Breast epithelium (tissue), 4 donors: ENCODE measurements at regions not wholly inside any gene's neighbourhood (a gene's known extent, or its start where the extent isn't known, plus 50 kb on each side); places are given as distances from the start of the nearest gene placed in this dataset.

Experiments used
- DNase-seq, 2 donors: peaks; one replicate each; pipeline ENCODE4 v3.0.0-alpha.2; 2019; ENCODE audit warnings: low spot score in 2 of 2
- H3K27ac ChIP-seq, 2 donors: fragments of 200-600 bp; sonication (generic) in 1 of 2; one replicate each; pipeline ENCODE4 v1.5.1; 2016 to 2019; ENCODE audit warnings: mild to moderate bottlenecking in 1 of 2
- H3K27me3 ChIP-seq, 2 donors: fragments of 200-600 bp; sonication (generic) in 1 of 2; one replicate each; pipeline versions ENCODE4 v1.5.1 to v1.6.0; 2017 to 2019; ENCODE audit warnings: control low read depth in 1 of 2, mild to moderate bottlenecking in 1 of 2
- H3K36me3 ChIP-seq: fragments of 200-600 bp; one replicate; pipeline ENCODE4 v1.5.1; 2019
- H3K4me1 ChIP-seq, 2 donors: fragments of 200-600 bp; sonication (generic); one replicate each; pipeline ENCODE4 v1.5.1; 2016 to 2019; ENCODE audit warnings: control low read depth in 1 of 2
- H3K4me3 ChIP-seq, 3 donors: fragments of 200-600 bp; sonication (generic); 1 replicate in 2 of 3; 2 replicates in 1 of 3; pipeline ENCODE4 v1.5.1; 2016 to 2019; ENCODE audit warnings: mild to moderate bottlenecking in 3 of 3, moderate library complexity in 2 of 3
- H3K9me3 ChIP-seq, 2 donors: fragments of 200-600 bp; sonication (generic) in 1 of 2; one replicate each; pipeline ENCODE4 v1.5.1; 2016 to 2019; ENCODE audit warnings: control low read depth in 1 of 2
- POLR2A ChIP-seq: fragments of 450-650 bp; IDR thresholded peaks from one replicate; pipeline ENCODE4 v1.6.1; 2016; ENCODE audit warnings: antibody characterized with exemption, mild to moderate bottlenecking, moderate library complexity
- POLR2AphosphoS5 ChIP-seq, 3 donors: sonication (generic); formaldehyde crosslinking; IDR thresholded peaks; one replicate each; pipeline ENCODE4 v1.6.1; 2017; ENCODE audit warnings: antibody characterized with exemption in 3 of 3
- intact Hi-C: fragments of 100-400 bp; cut with DNase I; formaldehyde crosslinking; loops from one replicate; pipeline ENCODE4 v1.15.1; 2023; ENCODE audit warnings: low total_unique reads
- TF ChIP-seq, protein P1 (sequence below), 3 donors: fragments of 450-650 bp; IDR thresholded peaks; one replicate each; pipeline ENCODE4 v1.5.1; 2016 to 2017; ENCODE audit warnings: antibody characterized with exemption in 3 of 3, mild to moderate bottlenecking in 3 of 3, moderate library complexity in 3 of 3

DNA sequence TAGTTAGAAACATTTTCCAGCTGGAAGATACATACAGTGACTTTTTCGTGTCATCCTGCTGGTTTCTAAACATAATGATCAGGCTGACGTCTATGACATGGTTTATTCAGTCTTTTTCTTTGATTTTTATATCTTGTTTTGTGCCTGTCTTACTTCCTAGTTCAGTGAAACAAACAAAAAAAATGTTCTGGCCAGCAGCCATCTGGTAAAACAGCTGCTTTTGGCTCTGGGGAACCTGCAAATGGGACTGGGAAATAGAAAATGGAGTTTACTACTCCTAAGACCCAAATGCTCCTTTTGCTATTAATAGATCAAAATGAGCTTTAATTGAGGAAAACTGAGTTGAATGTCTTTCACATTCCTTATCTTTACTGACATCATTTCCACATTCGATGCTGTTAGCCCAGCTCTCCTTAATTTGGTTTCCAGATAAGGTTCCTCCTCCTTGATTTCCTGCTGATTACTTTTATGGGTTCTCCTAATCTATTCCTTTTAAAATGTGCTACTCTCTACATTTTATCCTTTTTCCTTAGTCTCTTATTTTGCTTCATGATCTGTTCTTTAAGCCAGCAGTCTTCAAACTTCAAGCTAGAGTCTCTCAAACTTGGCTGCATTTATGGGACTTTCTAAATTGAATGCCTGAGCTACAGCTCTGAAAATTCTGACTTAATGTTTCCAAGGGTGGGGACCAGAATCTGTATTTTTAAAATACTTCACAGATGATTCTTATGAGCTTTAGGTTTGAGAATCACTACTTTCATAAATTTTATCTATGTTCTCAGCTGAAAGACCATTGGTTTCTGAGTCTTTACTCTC lies 499.5 kb downstream of the ANKRD50 start:
- Histone ChIP-seq H3K9me3 (no peaks in the 10 kb centered on the region), H3K4me1 (no peaks in the 10 kb centered on the region), H3K36me3 (no peaks in the 10 kb centered on the region), H3K4me3 (no peak overlapping the region), H3K27me3 (no peaks in the 10 kb centered on the region), H3K27ac (peak overlapping the region in 1 of 2 donors; percentile 44)
- intact Hi-C loops: no loop called here
- TF ChIP-seq, protein P1, sequence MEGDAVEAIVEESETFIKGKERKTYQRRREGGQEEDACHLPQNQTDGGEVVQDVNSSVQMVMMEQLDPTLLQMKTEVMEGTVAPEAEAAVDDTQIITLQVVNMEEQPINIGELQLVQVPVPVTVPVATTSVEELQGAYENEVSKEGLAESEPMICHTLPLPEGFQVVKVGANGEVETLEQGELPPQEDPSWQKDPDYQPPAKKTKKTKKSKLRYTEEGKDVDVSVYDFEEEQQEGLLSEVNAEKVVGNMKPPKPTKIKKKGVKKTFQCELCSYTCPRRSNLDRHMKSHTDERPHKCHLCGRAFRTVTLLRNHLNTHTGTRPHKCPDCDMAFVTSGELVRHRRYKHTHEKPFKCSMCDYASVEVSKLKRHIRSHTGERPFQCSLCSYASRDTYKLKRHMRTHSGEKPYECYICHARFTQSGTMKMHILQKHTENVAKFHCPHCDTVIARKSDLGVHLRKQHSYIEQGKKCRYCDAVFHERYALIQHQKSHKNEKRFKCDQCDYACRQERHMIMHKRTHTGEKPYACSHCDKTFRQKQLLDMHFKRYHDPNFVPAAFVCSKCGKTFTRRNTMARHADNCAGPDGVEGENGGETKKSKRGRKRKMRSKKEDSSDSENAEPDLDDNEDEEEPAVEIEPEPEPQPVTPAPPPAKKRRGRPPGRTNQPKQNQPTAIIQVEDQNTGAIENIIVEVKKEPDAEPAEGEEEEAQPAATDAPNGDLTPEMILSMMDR (IDR thresholded peaks at IDR 0.05): no peak
- TF ChIP-seq POLR2A: no peak
- TF ChIP-seq POLR2AphosphoS5 (IDR thresholded peaks at IDR 0.05): no peak
- no peak for DNase-seq

DNA sequence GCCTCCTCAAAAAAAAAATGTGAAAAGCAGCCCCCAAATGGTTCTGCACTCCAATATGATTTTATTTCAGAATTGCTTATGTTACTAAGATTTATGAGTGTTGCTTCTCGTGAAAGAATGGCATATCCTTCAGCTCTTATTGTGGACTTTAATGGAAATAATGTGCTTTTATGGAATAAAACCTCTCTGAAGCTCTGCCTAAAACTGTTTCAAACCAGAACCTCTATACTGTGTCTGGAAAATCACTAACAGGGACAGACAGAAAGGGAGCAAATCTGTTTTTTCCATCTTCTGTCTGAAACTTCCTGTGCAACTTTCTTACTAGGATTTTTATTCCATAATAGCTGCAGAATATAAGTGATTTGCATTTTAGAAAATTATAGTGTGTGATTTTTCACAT lies 493.1 kb downstream of the ANKRD50 start:
- no peaks in the 10 kb centered on the region for H3K4me1 ChIP-seq
- H3K36me3 ChIP-seq: no peaks in the 10 kb centered on the region
- TF ChIP-seq POLR2AphosphoS5 (IDR thresholded peaks at IDR 0.05) (no peak), POLR2A (no peak)
- H3K27ac ChIP-seq: no peak overlapping the region
- intact Hi-C loops: no loop called here
- H3K4me3 ChIP-seq: no peak overlapping the region
- no peaks in the 10 kb centered on the region for H3K9me3 ChIP-seq
- H3K27me3 ChIP-seq: no peaks in the 10 kb centered on the region
- DNase-seq: no peak

GRCh38 chr4:124224256-124224655 lies 488.3 kb downstream of the ANKRD50 start:
- Histone ChIP-seq H3K27ac (no peak overlapping the region), H3K27me3 (no peaks in the 10 kb centered on the region), H3K9me3 (peaks cover 0 to 7% of the 10 kb centered on the region in 2 donors), H3K36me3 (no peaks in the 10 kb centered on the region), H3K4me1 (no peaks in the 10 kb centered on the region), H3K4me3 (no peak overlapping the region)
- intact Hi-C loops: no loop called here
- no peak for TF ChIP-seq POLR2A
- TF ChIP-seq, protein P1 (IDR thresholded peaks at IDR 0.05): no peak
- TF ChIP-seq POLR2AphosphoS5 (IDR thresholded peaks at IDR 0.05): no peak
- no peak for DNase-seq

GRCh38 chr4:124227981-124228380 lies 484.6 kb downstream of the ANKRD50 start:
- Histone ChIP-seq H3K27me3 (no peaks in the 10 kb centered on the region), H3K4me3 (no peak overlapping the region), H3K4me1 (no peaks in the 10 kb centered on the region), H3K36me3 (no peaks in the 10 kb centered on the region), H3K27ac (no peak overlapping the region), H3K9me3 (peaks cover 0 to 11% of the 10 kb centered on the region in 2 donors)
- DNase-seq: no peak
- TF ChIP-seq, protein P1 (IDR thresholded peaks at IDR 0.05): no peak
- intact Hi-C loops: no loop called here

GRCh38 chr4:124230268-124230667 lies 482.3 kb downstream of the ANKRD50 start:
- no peak for DNase-seq
- intact Hi-C loops: no loop called here
- peaks cover 0 to 11% of the 10 kb centered on the region in 2 donors for H3K9me3 ChIP-seq
- no peaks in the 10 kb centered on the region for H3K36me3 ChIP-seq
- H3K27me3 ChIP-seq: no peaks in the 10 kb centered on the region
- TF ChIP-seq POLR2A: no peak
- TF ChIP-seq POLR2AphosphoS5 (IDR thresholded peaks at IDR 0.05): no peak
- TF ChIP-seq, protein P1 (IDR thresholded peaks at IDR 0.05): no peak
- H3K27ac ChIP-seq: no peak overlapping the region
- no peak overlapping the region for H3K4me3 ChIP-seq
- H3K4me1 ChIP-seq: no peaks in the 10 kb centered on the region
